NOMO-1 treated with DMSO at 0.1 percent for 48 hours (cell line): ENCODE measurements at regions not wholly inside any gene's neighbourhood (a gene's known extent, or its start where the extent isn't known, plus 50 kb on each side); places are given as distances from the start of the nearest gene placed in this dataset.

ENCODE experiments used
- DNase-seq: peaks from one replicate; lab custom pipeline; 2025; ENCODE audit not compliant: unreplicated experiment; lab: John Stamatoyannopoulos, UW

GRCh38 chr2:137823196-137823595 lies 141.1 kb upstream of the HNMT start:
- no peak for DNase-seq

- DNase-seq = no peak
Observed at GRCh38 chr2:137824501-137824900, 139.8 kb upstream of the HNMT start.

GRCh38 chr2:137826373-137827372 lies 137.6 kb upstream of the HNMT start:
- DNase-seq = no peak

- no peak for DNase-seq
Observed at GRCh38 chr2:137828624-137829023, 135.6 kb upstream of the HNMT start.

- DNase-seq = no peak
Observed at GRCh38 chr2:137829251-137829650, 135.0 kb upstream of the HNMT start.

GRCh38 chr2:137834760-137835379 lies 129.4 kb upstream of the HNMT start:
- DNase-seq = no peak

- DNase-seq = no peak
Observed at GRCh38 chr2:137836671-137837070, 127.6 kb upstream of the HNMT start.

- DNase-seq = peak; percentile 67
Observed at GRCh38 chr2:137837830-137838229, 126.4 kb upstream of the HNMT start.

- peak; percentile 55 for DNase-seq
Observed at GRCh38 chr2:137838255-137839092, 125.8 kb upstream of the HNMT start.

GRCh38 chr2:137842430-137842829 lies 121.8 kb upstream of the HNMT start:
- no peak for DNase-seq

- no peak for DNase-seq
Observed at GRCh38 chr2:137842952-137843351, 121.3 kb upstream of the HNMT start.

GRCh38 chr2:137845422-137845821 lies 118.9 kb upstream of the HNMT start:
- no peak for DNase-seq

GRCh38 chr2:137846993-137847392 lies 117.3 kb upstream of the HNMT start:
- DNase-seq = no peak

GRCh38 chr2:137847443-137847842 lies 116.8 kb upstream of the HNMT start:
- no peak for DNase-seq

GRCh38 chr2:137857881-137858280 lies 106.4 kb upstream of the HNMT start:
- no peak for DNase-seq

- DNase-seq = no peak
Observed at GRCh38 chr2:137862651-137863050, 101.6 kb upstream of the HNMT start.

GRCh38 chr2:137865954-137866540 lies 98.2 kb upstream of the HNMT start:
- peak; percentile 14 for DNase-seq

- DNase-seq = no peak
Observed at GRCh38 chr2:137870682-137871081, 93.6 kb upstream of the HNMT start.

- no peak for DNase-seq
Observed at GRCh38 chr2:137872577-137872976, 91.7 kb upstream of the HNMT start.

GRCh38 chr2:137873536-137874244 lies 90.6 kb upstream of the HNMT start:
- no peak for DNase-seq
